H1 (cell line): ENCODE measurements at regions not wholly inside any gene's neighbourhood (a gene's known extent, or its start where the extent isn't known, plus 50 kb on each side); places are given as distances from the start of the nearest gene placed in this dataset.

Experiments used
- BRCA1 ChIP-seq: IDR thresholded peaks from 2 replicates; pipeline ENCODE4 v1.6.1; 2012; ENCODE audit warnings: low read depth, low read length, improper control_type of control experiment
- EP300 ChIP-seq, 2 experiments: IDR thresholded peaks; 1 replicate in 1 of 2; 2 replicates in 1 of 2; pipeline ENCODE4 v1.6.1; 2011 to 2012; ENCODE audit warnings: low read depth in 2 of 2, low read length in 2 of 2, mild to moderate bottlenecking in 2 of 2, borderline replicate concordance in 1 of 2, inconsistent platforms in 1 of 2, moderate library complexity in 1 of 2
- EZH2 ChIP-seq: fragments of 200-600 bp; sonication (generic); IDR thresholded peaks from 2 replicates; pipeline ENCODE4 v1.7.1; 2012; ENCODE audit warnings: low read depth, mild to moderate bottlenecking, moderate library complexity, low read length, inconsistent platforms; ENCODE audit not compliant: severe bottlenecking
- POLR2A ChIP-seq, 2 experiments: IDR thresholded peaks; 1 replicate in 1 of 2; 2 replicates in 1 of 2; pipeline ENCODE4 v1.6.1; 2011; ENCODE audit warnings: low read depth in 2 of 2, low read length in 2 of 2, mild to moderate bottlenecking in 2 of 2; ENCODE audit errors: control extremely low read depth in 1 of 2
- POLR2AphosphoS5 ChIP-seq: IDR thresholded peaks from 2 replicates; pipeline ENCODE4 v1.6.1; 2011; ENCODE audit warnings: low read depth, low read length
- RAD21 ChIP-seq, 2 experiments: IDR thresholded peaks in 1 of 2; conservative IDR thresholded peaks in 1 of 2; 2 replicates each; pipeline ENCODE4 v1.6.1; 2011; ENCODE audit warnings: low read depth in 2 of 2, low read length in 2 of 2, improper control_type of control experiment in 1 of 2, inconsistent platforms in 1 of 2, mild to moderate bottlenecking in 1 of 2, moderate library complexity in 1 of 2
- RFX5 ChIP-seq: IDR thresholded peaks from 2 replicates; pipeline ENCODE4 v1.6.1; 2011; ENCODE audit warnings: low read depth, low read length, improper control_type of control experiment, borderline replicate concordance
- RNF2 ChIP-seq: fragments of 200-900, 300-1000 bp; sonication (generic); IDR thresholded peaks from 2 replicates; pipeline ENCODE4 v1.7.1; 2016; ENCODE audit warnings: borderline replicate concordance, low read depth, mild to moderate bottlenecking, antibody characterized with exemption, low read length; ENCODE audit not compliant: poor library complexity, severe bottlenecking; ENCODE audit errors: missing control alignments
- TAF1 ChIP-seq: IDR thresholded peaks from 2 replicates; pipeline ENCODE4 v1.6.1; 2011; ENCODE audit warnings: mild to moderate bottlenecking, low read depth, low read length
- TAF7 ChIP-seq: optimal IDR thresholded peaks from 2 replicates; pipeline ENCODE3; 2011; ENCODE audit warnings: low read depth, mild to moderate bottlenecking, inconsistent platforms, low read length, moderate library complexity, borderline replicate concordance
- TEAD4 ChIP-seq: IDR thresholded peaks from 2 replicates; pipeline ENCODE4 v1.6.1; 2012; ENCODE audit warnings: low read depth, low read length, inconsistent platforms, mixed read lengths
- YY1 ChIP-seq: IDR thresholded peaks from 2 replicates; pipeline ENCODE4 v1.6.1; 2011; ENCODE audit warnings: low read depth, mild to moderate bottlenecking, low read length
- ZNF274 ChIP-seq: IDR thresholded peaks from 2 replicates; pipeline ENCODE4 v1.7.0; 2012; ENCODE audit warnings: low read length, borderline replicate concordance; ENCODE audit errors: extremely low read depth
- TF ChIP-seq, protein P1 (sequence below), 3 experiments: IDR thresholded peaks; 1 replicate in 2 of 3; 2 replicates in 1 of 3; pipeline versions ENCODE4 v1.5.1 to v1.6.1; 2011; ENCODE audit warnings: low read length in 3 of 3, mild to moderate bottlenecking in 3 of 3, inconsistent platforms in 2 of 3, low read depth in 1 of 3, moderate library complexity in 1 of 3; ENCODE audit not compliant: insufficient read depth in 1 of 3; ENCODE audit errors: control extremely low read depth in 1 of 3

DNA sequence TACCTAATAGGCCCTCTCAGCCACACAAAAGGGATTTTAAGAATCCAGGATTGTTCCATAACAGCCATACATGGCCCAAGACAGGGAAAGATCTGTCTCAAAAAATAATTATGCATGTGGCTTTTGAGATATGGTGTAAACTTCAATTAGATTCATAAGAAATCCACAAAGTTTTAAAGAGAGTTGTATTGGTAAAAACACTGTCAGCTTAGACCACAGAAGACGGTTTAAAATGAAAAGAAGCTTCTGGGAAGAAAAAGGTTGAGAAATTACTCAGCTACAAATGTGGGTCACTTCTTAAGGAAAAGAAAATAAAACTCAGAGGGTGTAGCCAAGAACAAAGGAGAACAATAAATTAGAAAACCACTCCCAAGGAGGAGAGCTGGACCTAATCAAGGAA lies 191.4 kb downstream of the KIF26A start:
- TF ChIP-seq, protein P1, sequence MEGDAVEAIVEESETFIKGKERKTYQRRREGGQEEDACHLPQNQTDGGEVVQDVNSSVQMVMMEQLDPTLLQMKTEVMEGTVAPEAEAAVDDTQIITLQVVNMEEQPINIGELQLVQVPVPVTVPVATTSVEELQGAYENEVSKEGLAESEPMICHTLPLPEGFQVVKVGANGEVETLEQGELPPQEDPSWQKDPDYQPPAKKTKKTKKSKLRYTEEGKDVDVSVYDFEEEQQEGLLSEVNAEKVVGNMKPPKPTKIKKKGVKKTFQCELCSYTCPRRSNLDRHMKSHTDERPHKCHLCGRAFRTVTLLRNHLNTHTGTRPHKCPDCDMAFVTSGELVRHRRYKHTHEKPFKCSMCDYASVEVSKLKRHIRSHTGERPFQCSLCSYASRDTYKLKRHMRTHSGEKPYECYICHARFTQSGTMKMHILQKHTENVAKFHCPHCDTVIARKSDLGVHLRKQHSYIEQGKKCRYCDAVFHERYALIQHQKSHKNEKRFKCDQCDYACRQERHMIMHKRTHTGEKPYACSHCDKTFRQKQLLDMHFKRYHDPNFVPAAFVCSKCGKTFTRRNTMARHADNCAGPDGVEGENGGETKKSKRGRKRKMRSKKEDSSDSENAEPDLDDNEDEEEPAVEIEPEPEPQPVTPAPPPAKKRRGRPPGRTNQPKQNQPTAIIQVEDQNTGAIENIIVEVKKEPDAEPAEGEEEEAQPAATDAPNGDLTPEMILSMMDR (IDR thresholded peaks at IDR 0.05; ENCODE audit: control extremely low read depth in 1 of 3, insufficient read depth in 1 of 3, low read depth in 1 of 3, low read length in 3 of 3), result no peak
- no peak for TF ChIP-seq ZNF274
- no peak for TF ChIP-seq BRCA1
- TF ChIP-seq POLR2A (IDR thresholded peaks at IDR 0.05; ENCODE audit: control extremely low read depth in 1 of 2, low read depth in 2 of 2, low read length in 2 of 2), result no peak
- TF ChIP-seq TAF1, result no peak
- TF ChIP-seq EP300 (IDR thresholded peaks at IDR 0.05; ENCODE audit: borderline replicate concordance in 1 of 2, low read depth in 2 of 2, low read length in 2 of 2), result no peak
- no peak for TF ChIP-seq TEAD4
- TF ChIP-seq RFX5, result no peak
- TF ChIP-seq POLR2AphosphoS5, result no peak
- TF ChIP-seq RAD21 (IDR thresholded peaks at IDR 0.05 in 1 of 2, conservative IDR thresholded peaks at IDR 0.05 in 1 of 2; ENCODE audit: low read depth in 2 of 2, low read length in 2 of 2), result no peak
- TF ChIP-seq YY1, result no peak
- no peak for TF ChIP-seq TAF7
- TF ChIP-seq EZH2, result no peak
- no peak for TF ChIP-seq RNF2
